ENCODE measurements at regions not wholly inside any gene's neighbourhood (a gene's known extent, or its start where the extent isn't known, plus 50 kb on each side); places are given as distances from the start of the nearest gene placed in this dataset.

DNA sequence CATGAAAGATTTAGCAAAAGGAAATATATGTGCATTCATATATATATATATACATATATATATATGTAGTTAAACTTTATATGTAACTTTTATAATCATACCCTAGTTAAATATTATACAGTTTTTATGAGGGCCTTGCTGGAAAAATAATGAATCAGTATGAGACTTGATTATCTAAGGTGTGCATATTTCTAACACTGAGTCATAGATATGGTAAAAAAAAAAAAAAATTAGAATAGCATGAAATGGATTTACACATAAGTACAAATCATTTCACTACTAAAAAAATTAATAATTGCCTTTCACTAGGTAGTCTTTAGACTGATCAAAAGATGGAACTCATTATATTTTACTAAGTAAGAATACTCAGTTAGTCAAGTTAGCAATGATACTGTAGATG lies 51.3 kb upstream of the DST start:
- no peak overlapping the region for H3K4me3 Mint-ChIP-seq
- Histone ChIP-seq H3K4me1 (ENCODE audit: control insufficient read depth, insufficient read depth, low read length) (peaks cover 11% of the 10 kb centered on the region), H3K36me3 (ENCODE audit: control insufficient read depth, insufficient read depth, low read length) (peaks cover 16% of the 10 kb centered on the region), H3K27me3 (ENCODE audit: control insufficient read depth, insufficient read depth, low read length, poor library complexity, severe bottlenecking) (no peaks in the 10 kb centered on the region), H3K4me3 (ENCODE audit: low read length) (no peak overlapping the region), H3K9me3 (ENCODE audit: control insufficient read depth, low read length) (no peaks in the 10 kb centered on the region), H3K27ac (ENCODE audit: low read depth, low read length) (no peak overlapping the region), H3K9ac (ENCODE audit: extremely low read depth, low read length, poor library complexity, severe bottlenecking) (no peak overlapping the region)
- peaks cover 22% of the 10 kb centered on the region for H3K4me1 Mint-ChIP-seq
- DNase-seq, result no peak
- no peaks in the 10 kb centered on the region for H3K9me3 Mint-ChIP-seq
- TF ChIP-seq, protein P1, sequence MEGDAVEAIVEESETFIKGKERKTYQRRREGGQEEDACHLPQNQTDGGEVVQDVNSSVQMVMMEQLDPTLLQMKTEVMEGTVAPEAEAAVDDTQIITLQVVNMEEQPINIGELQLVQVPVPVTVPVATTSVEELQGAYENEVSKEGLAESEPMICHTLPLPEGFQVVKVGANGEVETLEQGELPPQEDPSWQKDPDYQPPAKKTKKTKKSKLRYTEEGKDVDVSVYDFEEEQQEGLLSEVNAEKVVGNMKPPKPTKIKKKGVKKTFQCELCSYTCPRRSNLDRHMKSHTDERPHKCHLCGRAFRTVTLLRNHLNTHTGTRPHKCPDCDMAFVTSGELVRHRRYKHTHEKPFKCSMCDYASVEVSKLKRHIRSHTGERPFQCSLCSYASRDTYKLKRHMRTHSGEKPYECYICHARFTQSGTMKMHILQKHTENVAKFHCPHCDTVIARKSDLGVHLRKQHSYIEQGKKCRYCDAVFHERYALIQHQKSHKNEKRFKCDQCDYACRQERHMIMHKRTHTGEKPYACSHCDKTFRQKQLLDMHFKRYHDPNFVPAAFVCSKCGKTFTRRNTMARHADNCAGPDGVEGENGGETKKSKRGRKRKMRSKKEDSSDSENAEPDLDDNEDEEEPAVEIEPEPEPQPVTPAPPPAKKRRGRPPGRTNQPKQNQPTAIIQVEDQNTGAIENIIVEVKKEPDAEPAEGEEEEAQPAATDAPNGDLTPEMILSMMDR (conservative IDR thresholded peaks at IDR 0.05), result no peak
- H3K36me3 Mint-ChIP-seq (ENCODE audit: low read depth), result peaks cover 19% of the 10 kb centered on the region
- no peak overlapping the region for H3K27ac Mint-ChIP-seq
- H3K27me3 Mint-ChIP-seq (ENCODE audit: insufficient read depth), result no peaks in the 10 kb centered on the region

DNA sequence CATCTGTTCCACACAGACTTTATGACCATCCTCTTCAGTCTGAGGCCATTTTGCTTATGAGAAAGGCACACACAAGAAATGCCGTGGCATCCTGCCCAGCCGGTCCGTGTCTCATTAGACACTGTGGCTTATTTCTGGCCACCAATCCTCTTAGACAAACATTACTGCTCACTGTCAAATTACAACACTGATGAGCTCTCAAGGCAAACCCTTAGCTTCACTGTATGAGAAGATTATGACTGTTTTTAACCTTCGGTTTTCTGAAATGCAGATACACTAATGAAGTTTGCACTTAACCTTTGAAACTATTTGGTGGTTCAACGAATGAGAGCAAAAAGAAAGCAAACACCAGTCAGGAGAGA lies 50.5 kb upstream of the DST start:
- Histone ChIP-seq H3K4me1 (ENCODE audit: control insufficient read depth, insufficient read depth, low read length) (peaks cover 11% of the 10 kb centered on the region), H3K4me3 (ENCODE audit: low read length) (no peak overlapping the region), H3K27me3 (ENCODE audit: control insufficient read depth, insufficient read depth, low read length, poor library complexity, severe bottlenecking) (no peaks in the 10 kb centered on the region), H3K36me3 (ENCODE audit: control insufficient read depth, insufficient read depth, low read length) (peaks cover 16% of the 10 kb centered on the region), H3K9me3 (ENCODE audit: control insufficient read depth, low read length) (no peaks in the 10 kb centered on the region), H3K27ac (ENCODE audit: low read depth, low read length) (no peak overlapping the region), H3K9ac (ENCODE audit: extremely low read depth, low read length, poor library complexity, severe bottlenecking) (no peak overlapping the region)
- TF ChIP-seq, protein P1 (conservative IDR thresholded peaks at IDR 0.05), result no peak
- Mint-ChIP-seq H3K36me3 (ENCODE audit: low read depth) (peaks cover 16% of the 10 kb centered on the region), H3K9me3 (no peaks in the 10 kb centered on the region), H3K27me3 (ENCODE audit: insufficient read depth) (no peaks in the 10 kb centered on the region), H3K4me3 (no peak overlapping the region), H3K27ac (no peak overlapping the region), H3K4me1 (peaks cover 22% of the 10 kb centered on the region)
- whole genome bisulfite sequencing, 2 experiments (ENCODE audit: insufficient coverage in 1 of 2, insufficient read length in 1 of 2), result 97% methylated on average over 5 of the region's 5 CpGs
- DNase-seq, result no peak

DNA sequence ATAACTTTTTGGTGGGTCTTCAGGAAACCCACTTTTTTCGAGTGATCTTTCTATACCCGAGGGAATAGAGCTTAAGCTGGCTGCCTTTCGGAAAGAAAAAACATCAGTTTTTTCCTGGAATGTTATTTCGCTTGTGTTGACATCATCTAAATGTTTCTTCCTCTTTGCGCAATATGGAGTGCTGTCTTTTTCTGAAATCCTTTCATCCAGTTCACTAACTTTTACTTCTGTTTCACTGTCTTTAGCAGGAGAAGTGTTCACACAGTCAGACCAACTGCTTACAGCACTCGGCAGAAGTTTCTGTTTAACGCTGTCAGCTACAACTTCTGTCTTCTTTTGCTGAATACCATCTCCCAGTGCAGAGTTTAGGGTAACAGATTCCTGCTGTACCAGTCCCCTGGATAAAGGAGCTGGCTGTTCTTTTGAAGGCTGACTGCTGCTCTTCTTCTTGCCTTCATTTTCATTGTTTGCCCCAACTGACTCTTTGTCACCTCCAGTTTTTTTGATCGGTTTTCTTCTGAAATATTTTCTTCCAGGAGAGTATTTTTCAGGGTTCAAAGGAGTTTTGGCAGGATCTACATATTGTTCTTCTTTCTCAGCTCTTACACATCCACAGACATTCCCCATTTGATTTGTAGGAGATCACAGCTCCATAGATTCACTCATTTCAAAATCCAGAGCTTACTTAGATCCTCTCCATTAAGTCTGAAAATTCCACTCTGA lies 50.0 kb upstream of the DST start:
- TF ChIP-seq, protein P1 (conservative IDR thresholded peaks at IDR 0.05), result no peak
- 91 to 94% methylated on average over 7 to 8 of the region's 8 CpGs for WGBS, 2 experiments (ENCODE audit: insufficient coverage in 1 of 2, insufficient read length in 1 of 2)
- DNase-seq, result no peak
- no peak overlapping the region for H3K4me3 ChIP-seq (ENCODE audit: low read length)
- H3K27me3 Mint-ChIP-seq (ENCODE audit: insufficient read depth), result no peaks in the 10 kb centered on the region
- H3K27ac Mint-ChIP-seq, result no peak overlapping the region
- no peak overlapping the region for H3K9ac ChIP-seq (ENCODE audit: extremely low read depth, low read length, poor library complexity, severe bottlenecking)
- H3K27ac ChIP-seq (ENCODE audit: low read depth, low read length), result no peak overlapping the region
- H3K9me3 ChIP-seq (ENCODE audit: control insufficient read depth, low read length), result no peaks in the 10 kb centered on the region
- H3K36me3 Mint-ChIP-seq (ENCODE audit: low read depth), result peaks cover 16% of the 10 kb centered on the region
- no peaks in the 10 kb centered on the region for H3K27me3 ChIP-seq (ENCODE audit: control insufficient read depth, insufficient read depth, low read length, poor library complexity, severe bottlenecking)
- H3K4me1 Mint-ChIP-seq, result peaks cover 21% of the 10 kb centered on the region
- H3K36me3 ChIP-seq (ENCODE audit: control insufficient read depth, insufficient read depth, low read length), result peaks cover 16% of the 10 kb centered on the region
- H3K9me3 Mint-ChIP-seq, result no peaks in the 10 kb centered on the region
- peaks cover 9% of the 10 kb centered on the region for H3K4me1 ChIP-seq (ENCODE audit: control insufficient read depth, insufficient read depth, low read length)
- no peak overlapping the region for H3K4me3 Mint-ChIP-seq
